Activated CD4-positive, CD25-positive, alpha-beta regulatory T cell treated with anti-CD3 and anti-CD28 coated beads, Interleukin-2, amount 50 U/mL, for 72 hours (primary cell): ENCODE measurements at regions not wholly inside any gene's neighbourhood (a gene's known extent, or its start where the extent isn't known, plus 50 kb on each side); places are given as distances from the start of the nearest gene placed in this dataset.

Source experiments
- DNase-seq: peaks from one replicate; pipeline ENCODE4 v3.0.0; 2021

DNA sequence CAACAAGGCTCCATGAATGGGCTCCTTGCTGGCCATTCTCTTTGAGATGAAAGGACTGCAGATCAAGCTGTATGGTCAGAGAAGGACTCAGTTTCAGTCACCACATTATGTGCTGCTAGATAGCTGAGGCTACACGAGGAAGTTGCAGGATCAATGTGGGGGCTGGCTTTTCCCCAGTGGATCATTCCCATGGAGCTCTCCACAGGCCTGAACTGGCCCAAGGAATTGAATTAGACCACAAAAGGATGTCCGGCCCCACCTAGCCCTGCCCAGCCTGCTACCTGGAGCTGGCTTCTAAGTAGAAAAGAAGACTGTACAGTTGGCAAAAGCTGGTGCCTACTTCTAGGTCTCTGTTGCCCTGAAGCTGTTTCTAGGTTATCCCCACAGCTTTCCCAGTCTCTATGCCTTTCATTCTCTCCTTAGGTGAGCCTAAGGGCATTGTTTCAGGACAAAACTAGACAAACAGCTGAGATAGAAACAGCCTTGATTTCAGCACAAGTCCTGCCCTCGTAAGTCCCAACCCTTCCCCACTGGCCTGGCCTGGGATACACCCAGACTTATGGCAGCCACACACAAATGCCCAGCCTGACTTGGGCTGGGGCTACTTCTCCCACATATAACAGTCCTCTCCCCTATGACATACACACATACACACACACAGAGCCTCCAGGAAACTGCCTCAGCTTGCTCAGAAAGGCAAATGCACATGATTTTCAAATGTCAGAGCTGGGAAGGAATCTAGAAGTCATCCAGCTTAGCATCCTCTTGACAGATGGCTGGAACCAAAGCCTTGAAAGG is 129.1 kb upstream of the NCAM1 start:
- no peak for DNase-seq

- DNase-seq: no peak
Observed at GRCh38 chr11:112834277-112834755, 126.9 kb upstream of the NCAM1 start.

DNA sequence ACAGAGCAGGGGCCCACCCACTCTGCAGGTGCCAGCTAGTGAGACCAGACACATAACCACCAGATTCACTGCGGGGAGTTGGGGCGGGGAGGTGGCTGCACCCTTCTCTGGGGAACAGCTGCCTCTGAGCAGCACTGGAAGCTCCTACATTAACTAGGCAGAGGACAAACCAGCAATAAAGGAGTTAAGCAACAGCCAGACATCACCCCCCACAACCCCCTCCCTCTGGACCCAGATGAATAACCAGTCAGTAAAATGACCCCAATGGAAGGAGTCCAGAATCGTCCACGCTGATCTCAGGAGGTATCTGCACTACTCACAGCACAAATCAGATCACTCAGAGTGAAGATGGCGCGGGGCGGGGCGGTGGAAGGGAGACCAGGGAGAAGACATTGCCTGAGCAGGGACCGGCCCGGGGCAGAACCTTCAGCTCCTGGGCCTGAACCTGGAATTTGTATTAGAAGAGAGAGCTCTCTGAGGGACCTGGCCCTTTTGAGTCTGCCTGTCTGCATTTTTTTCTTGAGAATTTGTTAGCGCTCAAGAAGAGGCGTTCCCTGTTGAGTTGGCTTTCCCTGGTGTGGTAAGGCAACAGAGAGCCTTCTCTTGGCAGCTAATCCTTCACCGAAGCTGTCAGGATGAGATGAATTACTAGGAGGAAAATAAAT is 125.5 kb upstream of the NCAM1 start:
- no peak for DNase-seq

GRCh38 chr11:112836256-112836602 is 125.0 kb upstream of the NCAM1 start:
- DNase-seq: no peak

- no peak for DNase-seq
Observed at GRCh38 chr11:112837162-112837826, 123.9 kb upstream of the NCAM1 start.

GRCh38 chr11:112839051-112839450 is 122.2 kb upstream of the NCAM1 start:
- no peak for DNase-seq

DNA sequence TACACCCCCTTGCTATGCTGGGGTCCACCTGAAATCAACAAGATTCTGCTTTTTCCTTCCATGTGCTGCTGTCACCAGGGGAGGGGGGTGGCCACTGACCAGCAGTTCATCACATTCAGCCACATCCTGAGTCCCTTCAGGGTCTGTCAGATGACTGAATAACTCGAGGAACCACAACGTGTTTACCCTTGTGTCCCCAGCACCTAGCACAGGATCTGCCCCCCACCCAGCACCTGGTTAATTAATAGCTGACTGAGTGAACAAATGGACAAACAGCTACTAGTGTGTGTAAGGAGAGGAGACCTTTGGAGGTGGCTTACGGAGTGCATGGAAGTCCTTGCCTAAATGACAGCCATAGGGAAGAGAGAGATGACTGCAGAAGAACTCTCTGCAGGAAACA is 119.5 kb upstream of the NCAM1 start:
- DNase-seq: no peak

- DNase-seq: no peak
Observed at GRCh38 chr11:112842151-112842550, 119.1 kb upstream of the NCAM1 start.

GRCh38 chr11:112844517-112844916 is 116.7 kb upstream of the NCAM1 start:
- no peak for DNase-seq

GRCh38 chr11:112847568-112847967 is 113.7 kb upstream of the NCAM1 start:
- DNase-seq: no peak

GRCh38 chr11:112852143-112852866 is 108.9 kb upstream of the NCAM1 start:
- no peak for DNase-seq

GRCh38 chr11:112856133-112856532 is 105.1 kb upstream of the NCAM1 start:
- no peak for DNase-seq

DNA sequence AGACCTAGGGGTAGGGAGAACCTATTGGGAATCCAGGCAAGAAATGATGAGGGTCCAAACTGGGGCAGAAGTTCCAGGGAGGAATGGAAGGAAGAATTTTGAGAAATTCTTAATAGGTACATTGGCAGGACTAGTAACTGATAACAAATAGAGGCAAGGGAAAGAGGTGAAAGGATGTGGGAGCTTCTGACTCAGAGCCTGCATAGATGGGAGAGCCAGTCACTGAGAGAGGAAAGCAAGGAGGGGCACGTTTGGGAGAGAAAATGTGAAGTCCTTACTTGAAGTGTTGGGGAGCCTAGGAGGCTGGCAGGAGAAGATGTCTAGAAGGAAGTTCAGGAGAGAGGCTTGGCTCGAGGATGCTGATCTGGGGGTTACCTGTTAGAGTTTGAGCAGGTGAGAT is 104.6 kb upstream of the NCAM1 start:
- DNase-seq: no peak

DNA sequence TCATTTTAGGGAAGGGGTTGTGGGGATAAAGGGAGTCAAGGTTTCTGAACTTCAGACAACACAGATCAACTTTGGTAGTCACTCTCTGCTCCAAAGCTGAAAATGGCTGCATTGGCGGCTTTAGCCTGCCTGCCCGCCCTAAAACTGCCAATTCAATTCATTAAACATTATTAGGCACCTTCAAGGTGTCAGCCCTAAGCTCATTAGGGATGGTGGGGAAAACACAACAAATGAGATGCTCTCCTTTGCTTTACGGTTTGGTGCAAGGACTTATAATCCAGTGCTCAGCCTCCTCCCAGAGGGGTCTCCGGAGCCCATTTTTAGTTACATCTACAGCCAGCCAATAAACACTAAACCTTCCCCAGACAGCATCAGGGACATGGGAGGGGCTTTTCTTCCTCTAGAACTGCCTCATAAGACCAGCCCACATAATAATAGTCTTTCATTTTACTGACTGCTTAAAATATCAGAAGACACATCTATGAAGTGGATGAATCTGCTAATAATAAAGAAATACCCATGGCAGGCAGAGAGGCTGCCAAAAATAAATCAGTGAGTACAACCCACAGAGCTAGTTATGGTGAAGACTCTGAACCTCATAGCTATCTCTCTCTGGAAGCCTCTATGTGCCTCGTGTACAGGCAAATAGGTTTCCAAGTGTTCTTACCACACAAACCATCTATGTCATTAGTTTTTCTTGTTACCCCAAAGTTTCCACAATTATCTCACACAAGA is 102.8 kb upstream of the NCAM1 start:
- no peak for DNase-seq

GRCh38 chr11:112859787-112860186 is 101.4 kb upstream of the NCAM1 start:
- DNase-seq: no peak

DNA sequence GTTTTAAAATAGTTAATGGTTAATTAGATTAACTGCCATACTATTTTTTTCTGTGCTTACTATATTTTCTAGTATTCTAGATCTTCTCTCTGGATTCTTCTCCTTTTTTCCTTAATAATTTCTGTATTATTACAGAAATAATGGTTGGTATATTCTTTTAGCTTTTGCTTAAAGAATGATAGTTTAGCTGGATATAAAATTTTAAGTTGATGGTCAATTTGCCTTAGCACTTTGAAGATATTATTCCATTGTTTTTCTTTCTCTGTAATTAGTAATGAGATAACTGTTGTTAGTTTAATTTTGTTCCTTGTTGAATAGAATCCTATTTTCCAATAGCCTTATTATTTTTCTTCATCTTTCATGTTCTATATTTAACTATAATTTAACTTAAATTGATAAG is 99.9 kb upstream of the NCAM1 start:
- DNase-seq: no peak

- no peak for DNase-seq
Observed at GRCh38 chr11:112863305-112863704, 97.9 kb upstream of the NCAM1 start.

DNA sequence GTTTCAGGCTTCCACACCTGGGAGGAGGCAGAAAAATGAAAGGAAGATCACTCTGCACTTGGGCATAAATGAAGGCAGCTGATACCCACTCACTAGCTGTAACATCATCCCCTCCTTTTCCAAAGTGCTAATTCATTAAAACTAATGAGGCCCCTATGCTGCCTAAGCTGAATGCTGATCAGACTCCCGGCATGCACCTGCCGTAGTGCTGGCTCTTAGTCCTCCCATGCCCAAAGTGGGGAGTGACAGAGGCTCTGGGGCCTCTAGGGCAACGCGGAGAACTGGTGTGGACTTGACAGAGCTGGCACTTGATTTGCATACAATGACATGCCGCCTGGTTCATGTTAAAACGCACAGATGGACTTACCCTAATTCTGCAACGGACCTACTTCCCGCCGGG is 96.5 kb upstream of the NCAM1 start:
- no peak for DNase-seq

- no peak for DNase-seq
Observed at GRCh38 chr11:112871909-112872500, 89.2 kb upstream of the NCAM1 start.

GRCh38 chr11:112874980-112875379 is 86.2 kb upstream of the NCAM1 start:
- no peak for DNase-seq

DNA sequence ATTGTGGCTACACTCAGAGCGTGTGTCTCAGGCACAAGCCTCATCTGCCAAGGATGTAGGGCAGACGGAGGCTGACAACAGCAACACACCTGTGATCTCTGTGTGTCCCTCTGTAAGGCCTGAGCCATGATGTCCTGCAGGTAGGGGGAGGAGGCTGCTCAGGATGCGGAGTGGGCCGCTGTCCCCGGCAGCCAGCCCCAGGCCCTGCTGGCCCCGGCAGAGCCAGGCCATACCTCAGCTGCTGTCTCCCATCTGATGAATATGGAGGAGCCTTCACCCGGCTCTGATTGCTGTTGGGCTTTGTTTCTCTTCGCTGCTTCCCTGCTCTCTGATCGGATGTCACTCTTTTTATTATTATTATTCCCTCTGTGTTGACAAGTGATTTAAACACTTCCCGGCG is 83.6 kb upstream of the NCAM1 start:
- DNase-seq: no peak

- DNase-seq: no peak
Observed at GRCh38 chr11:112878033-112878601, 83.1 kb upstream of the NCAM1 start.
